GM19351 (cell line): ENCODE measurements at regions not wholly inside any gene's neighbourhood (a gene's known extent, or its start where the extent isn't known, plus 50 kb on each side); places are given as distances from the start of the nearest gene placed in this dataset.

ENCODE experiments used
- ATAC-seq: cut with Tn5 transposase; IDR thresholded peaks from one replicate; pipeline ENCODE4 v1.9.1; 2021; ENCODE audit warnings: mild to moderate bottlenecking, moderate library complexity; ENCODE audit not compliant: unreplicated experiment

- ATAC-seq = no peak
Measured at GRCh38 chr4:4775493-4776004, 83.9 kb upstream of the MSX1 start.

DNA sequence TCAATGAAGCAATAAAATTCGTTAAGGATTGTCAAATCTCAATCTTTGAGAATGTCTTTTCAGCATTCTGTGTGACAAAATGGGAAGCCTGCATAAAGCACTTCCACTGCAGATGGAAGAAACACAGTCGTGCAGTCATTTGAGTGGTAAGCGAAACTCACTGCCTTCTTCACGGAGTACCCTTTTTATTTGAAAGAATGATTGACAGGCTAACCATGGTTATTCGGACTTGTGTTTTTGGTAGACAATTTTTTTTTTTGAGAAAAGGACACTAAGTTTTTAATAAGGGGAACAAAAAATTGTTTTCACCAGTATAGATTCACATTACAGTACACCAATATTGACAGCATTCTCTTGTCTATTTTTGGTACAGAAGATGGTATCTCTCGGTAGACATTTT lies 86.9 kb upstream of the MSX1 start:
- no peak for ATAC-seq

DNA sequence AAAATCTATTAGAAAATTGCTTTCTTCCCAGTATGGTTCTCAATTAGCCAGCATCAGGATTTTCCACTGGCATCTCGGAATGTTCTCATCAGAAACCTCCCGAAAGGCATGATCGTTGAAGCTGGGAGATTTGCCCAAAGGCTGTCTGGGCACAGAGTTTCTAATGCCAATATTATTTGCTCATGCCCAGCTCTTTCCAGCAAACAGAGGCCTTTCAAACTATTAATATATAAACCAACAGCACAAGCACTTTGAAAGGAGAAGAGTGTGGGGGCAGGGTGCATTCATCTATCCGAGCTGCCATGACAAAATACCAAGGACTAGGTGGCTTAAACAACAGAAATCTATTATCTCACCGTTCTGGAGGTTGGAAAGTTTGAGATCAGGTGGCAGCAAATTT lies 88.3 kb upstream of the MSX1 start:
- no peak for ATAC-seq

GRCh38 chr4:4770610-4771009 lies 88.9 kb upstream of the MSX1 start:
- ATAC-seq = no peak

GRCh38 chr4:4766564-4766963 lies 92.9 kb upstream of the MSX1 start:
- ATAC-seq = no peak

- ATAC-seq = no peak
Measured at GRCh38 chr4:4765811-4766210, 93.7 kb upstream of the MSX1 start.

DNA sequence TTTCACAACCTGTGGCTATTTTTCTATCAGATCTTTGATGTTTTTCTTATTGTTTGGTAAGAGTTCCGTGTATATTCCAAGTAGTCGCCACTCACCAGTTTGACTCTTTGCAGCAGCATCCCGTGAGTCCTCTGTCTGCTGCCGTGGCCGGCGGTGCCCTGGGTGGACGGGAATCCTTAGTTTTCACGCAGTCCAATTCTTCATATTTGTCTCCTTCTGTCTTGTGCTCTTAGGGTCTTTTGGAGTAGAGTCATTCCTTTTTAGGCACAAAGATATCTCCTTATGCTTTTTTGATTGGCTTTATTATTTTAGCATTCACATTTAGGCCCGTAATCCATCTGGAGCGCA lies 94.9 kb upstream of the MSX1 start:
- ATAC-seq = no peak

GRCh38 chr4:4763822-4764557 lies 95.5 kb upstream of the MSX1 start:
- no peak for ATAC-seq

DNA sequence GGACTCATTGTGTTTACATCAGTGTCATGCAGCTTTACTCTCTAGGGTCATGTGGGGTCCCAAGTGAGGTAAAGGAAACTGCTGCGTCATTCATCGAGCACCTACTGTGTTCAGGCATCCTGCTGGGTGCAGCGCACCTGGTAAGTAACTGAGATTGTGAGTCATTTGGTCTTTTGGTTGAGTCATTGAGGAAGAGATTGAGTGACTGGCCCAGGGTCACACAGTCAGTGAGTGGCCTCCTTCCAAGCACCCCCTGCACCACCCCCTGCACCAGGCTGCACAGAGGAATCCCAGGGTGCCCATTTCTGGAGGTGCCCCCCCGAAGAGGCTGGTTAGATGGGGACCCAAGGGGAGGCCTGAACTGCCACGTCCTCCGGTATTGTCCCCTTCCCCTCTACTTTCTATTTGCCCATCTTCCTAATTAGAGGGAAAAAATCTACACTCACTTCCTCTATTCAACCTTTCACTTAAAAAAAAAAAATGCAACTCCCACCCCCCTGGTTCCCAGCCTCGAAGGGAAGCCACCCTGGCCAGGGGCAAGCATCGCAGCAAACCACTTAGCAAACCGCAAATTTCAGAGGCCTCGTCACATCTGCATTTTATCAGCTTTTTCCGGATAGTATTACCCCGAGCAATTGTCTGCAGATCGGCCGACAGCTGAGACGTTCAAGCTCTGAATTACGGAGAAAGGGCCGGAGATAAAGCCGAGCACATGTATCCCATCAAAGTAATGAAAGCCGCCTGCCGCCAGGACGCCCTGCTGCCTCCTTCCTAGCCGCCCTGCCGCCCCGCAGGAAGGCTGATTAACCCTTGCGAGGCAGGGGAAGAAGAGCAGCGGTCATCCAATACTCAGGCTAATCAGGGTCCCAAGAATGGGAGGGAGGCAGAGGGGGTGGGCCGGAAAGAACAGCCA lies 96.3 kb upstream of the MSX1 start:
- peak; percentile 88 for ATAC-seq

- no peak for ATAC-seq
Measured at GRCh38 chr4:4762300-4762699, 97.2 kb upstream of the MSX1 start.

GRCh38 chr4:4761128-4761982 lies 98.1 kb upstream of the MSX1 start:
- no peak for ATAC-seq

- ATAC-seq = no peak
Measured at GRCh38 chr4:4759883-4760282, 99.6 kb upstream of the MSX1 start.

GRCh38 chr4:4759232-4759631 lies 100.2 kb upstream of the MSX1 start:
- ATAC-seq = no peak

DNA sequence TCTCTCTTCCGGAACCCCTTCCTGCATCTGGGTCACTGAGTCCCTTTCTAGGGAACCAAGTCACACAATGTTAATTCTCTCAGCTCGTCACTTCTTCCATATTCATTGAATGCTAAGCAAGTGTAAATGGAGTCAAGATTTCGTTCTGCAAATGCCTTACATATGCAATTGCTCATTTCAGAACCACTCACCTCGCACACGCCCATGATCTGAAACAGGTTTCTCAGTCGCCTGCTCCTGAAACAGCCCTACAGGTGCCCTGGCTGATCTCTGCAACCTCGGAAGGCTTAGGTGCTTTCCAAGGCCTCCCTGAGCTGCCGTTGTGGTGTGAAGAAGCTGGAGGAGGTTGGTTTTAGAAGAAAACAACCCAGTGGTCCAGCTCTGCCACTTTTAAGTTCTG lies 100.8 kb upstream of the MSX1 start:
- ATAC-seq = peak; percentile 41

DNA sequence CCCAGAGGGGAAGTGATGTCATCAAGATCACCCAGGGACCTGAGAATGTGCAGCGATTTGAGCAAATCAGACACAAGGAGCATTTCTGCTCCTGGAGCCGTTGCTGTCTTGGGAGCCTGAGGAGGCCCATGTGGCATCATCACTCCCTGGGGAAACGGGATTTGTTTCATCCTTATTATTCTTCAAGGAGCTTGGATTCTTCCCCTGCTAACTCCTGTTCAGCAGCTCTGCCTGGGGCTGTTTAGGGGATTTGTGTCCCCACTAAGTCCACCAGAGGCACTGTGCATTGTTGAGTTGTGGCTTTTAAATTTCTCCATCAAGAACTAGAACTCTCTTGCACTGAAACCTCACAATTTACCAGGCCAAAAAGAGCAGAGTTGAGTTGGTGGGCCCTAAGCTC lies 104.2 kb upstream of the MSX1 start:
- no peak for ATAC-seq

GRCh38 chr4:4754641-4755040 lies 104.8 kb upstream of the MSX1 start:
- ATAC-seq = no peak

GRCh38 chr4:4753643-4754042 lies 105.8 kb upstream of the MSX1 start:
- no peak for ATAC-seq

DNA sequence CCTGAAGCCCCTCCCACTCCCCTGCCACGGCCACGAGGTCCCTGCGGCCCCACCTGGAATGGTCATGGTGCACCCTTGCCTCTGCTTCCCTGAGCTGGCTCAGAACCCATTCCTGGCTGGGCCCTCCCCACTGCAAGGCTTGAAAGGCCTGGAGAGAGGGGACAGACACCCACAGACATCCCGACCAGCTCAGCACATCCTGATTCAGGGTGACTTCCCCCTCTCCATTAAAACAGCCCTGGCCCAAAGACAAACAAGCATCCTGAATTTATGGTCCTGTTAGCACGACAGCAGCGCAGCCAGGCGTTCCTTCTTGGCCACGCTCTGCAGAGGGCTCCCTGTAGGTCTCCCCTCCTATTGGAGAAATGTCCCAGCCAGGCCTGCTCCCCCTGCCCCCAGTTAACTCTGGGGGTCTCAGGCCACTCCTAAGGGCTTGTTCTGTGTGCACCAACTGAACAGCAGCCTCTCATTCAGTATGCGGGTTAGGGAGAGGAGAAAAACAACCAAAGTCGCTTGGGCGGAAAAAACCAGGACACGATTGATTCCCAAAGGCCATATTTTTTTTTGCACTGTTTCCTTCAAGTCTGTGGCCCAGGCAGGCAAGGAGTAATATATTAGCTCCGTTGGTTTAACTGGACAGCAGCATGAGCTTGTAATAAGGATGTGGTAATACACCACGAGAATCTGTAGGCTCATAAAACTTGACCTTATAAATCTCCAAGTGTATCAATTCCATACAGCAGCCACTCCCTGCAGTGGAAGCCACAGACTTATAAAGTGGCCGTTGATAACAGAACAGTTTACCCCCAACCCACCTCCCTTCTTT lies 106.7 kb upstream of the MSX1 start:
- no peak for ATAC-seq

- ATAC-seq = no peak
Measured at GRCh38 chr4:4752025-4752424, 107.4 kb upstream of the MSX1 start.

DNA sequence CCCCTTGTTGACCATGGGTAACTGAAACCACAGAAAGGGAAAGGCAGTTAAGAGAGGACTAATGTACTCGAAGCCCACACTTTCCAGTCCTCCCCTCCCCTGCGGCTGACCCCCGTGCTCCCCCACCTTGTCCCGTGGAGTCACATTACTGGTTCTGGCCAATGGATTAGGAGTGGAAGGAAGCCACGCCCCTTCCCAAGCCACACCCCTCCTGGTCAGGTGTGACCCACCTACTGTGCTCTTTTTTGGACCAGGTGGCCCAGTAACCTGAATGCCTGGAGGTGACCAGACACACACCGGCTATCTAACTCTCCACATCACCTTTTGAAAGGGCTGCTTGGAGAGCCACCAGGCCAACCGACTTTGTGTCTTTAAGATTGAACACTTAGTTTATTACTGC lies 109.3 kb upstream of the MSX1 start:
- ATAC-seq = no peak
